Epithelial cell of esophagus (primary cell): ENCODE measurements at regions not wholly inside any gene's neighbourhood (a gene's known extent, or its start where the extent isn't known, plus 50 kb on each side); places are given as distances from the start of the nearest gene placed in this dataset.
"Not testable (repeated sequence)": the region's sequence is repeated elsewhere in the genome, so short reads cannot be mapped to it uniquely, and the experiment has no call there.

Experiments used
- DNase-seq: peaks from one replicate; pipeline ENCODE4 v3.0.0; 2010; ENCODE audit warnings: low read depth
- H3K4me3 ChIP-seq: 2 replicates; pipeline ENCODE4 v1.5.1; 2011; ENCODE audit warnings: mild to moderate bottlenecking, low read length, control low read depth
- TF ChIP-seq, protein P1 (sequence below): IDR thresholded peaks from 2 replicates; pipeline ENCODE4 v1.5.1; 2011; ENCODE audit warnings: low read depth, mild to moderate bottlenecking, low read length, control low read depth, inconsistent platforms; ENCODE audit not compliant: insufficient read depth; ENCODE audit errors: missing control alignments

DNA sequence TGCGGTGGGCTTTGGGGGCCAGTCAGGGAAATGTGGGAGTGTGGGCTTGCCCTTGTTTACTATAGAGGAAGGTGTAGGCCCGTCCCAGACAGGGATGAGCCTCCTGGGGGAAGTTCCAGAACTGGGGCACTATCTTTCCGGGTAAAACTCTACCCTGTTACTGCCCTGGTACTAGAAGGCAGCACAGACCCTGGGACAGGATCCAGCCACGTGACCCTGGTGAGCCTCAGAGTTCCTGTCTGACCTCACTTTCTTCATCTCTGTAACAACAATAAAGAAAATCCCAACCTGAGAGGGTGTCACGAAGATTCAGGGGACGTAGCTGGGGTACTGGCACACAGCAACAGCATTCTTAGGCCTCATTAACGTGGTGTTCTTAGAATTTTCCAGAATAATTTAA is 239.6 kb upstream of the FOXF1 start:
- TF ChIP-seq, protein P1, sequence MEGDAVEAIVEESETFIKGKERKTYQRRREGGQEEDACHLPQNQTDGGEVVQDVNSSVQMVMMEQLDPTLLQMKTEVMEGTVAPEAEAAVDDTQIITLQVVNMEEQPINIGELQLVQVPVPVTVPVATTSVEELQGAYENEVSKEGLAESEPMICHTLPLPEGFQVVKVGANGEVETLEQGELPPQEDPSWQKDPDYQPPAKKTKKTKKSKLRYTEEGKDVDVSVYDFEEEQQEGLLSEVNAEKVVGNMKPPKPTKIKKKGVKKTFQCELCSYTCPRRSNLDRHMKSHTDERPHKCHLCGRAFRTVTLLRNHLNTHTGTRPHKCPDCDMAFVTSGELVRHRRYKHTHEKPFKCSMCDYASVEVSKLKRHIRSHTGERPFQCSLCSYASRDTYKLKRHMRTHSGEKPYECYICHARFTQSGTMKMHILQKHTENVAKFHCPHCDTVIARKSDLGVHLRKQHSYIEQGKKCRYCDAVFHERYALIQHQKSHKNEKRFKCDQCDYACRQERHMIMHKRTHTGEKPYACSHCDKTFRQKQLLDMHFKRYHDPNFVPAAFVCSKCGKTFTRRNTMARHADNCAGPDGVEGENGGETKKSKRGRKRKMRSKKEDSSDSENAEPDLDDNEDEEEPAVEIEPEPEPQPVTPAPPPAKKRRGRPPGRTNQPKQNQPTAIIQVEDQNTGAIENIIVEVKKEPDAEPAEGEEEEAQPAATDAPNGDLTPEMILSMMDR: no peak
- no peak for DNase-seq
- no peak overlapping the region for H3K4me3 ChIP-seq

DNA sequence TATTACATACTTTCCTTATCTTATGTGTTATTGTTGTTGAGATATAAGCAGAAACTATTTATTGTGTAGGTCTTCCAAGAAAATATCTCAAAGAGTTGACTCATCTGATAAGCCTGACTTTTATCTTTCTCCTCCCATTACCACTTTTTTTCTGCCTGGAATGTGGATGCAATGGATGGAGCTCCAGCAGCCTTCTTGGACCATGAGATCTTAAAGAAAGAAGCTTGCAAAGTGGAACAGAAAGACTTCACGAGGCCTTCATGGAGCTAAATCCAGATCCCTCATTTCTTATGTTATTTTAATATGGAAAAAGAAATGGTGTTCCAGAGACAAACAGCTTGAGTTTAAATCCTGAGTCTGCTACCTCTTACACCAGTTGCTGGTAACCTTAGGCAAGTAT is 237.6 kb upstream of the FOXF1 start:
- H3K4me3 ChIP-seq: no peak overlapping the region
- TF ChIP-seq, protein P1: no peak
- no peak for DNase-seq

DNA sequence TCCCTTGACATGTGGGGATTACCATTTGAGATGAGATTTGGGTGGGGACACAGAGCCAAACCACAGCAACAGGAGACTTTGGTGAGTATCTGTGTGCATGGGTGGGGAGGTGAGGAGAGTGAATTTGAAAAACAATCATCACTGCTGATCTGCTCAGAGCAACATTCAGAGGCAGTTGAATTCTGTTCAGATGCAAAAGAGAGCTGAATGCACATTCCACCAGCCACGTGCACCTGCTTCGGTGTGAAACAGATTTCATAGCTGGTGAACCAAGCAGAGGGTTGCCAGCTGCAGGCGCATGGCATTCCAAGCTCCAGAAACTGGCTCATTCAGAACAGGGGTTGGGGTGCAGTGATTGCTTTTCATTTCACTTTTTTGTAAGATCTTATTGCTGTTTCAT is 233.1 kb upstream of the FOXF1 start:
- no peak overlapping the region for H3K4me3 ChIP-seq
- no peak for DNase-seq
- TF ChIP-seq, protein P1: no peak

DNA sequence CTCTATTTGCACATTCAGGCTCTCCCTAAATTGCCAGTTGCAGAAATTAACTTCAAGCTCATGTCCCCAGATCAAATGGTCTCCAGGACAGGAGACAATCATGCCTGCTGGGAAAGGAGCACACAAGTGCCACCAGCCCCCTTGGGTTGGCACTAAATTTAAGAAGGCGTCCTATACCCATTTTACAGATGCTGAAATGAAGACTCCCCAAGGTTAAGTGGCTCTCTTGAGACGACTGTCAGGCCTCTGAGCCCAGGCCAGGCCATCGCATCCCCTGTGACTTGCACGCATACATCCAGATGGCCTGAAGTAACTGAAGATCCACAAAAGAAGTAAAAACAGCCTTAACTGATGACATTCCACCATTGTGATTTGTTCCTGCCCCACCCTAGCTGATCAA is 232.5 kb upstream of the FOXF1 start:
- DNase-seq, H3K4me3 ChIP-seq: not testable (repeated sequence)

DNA sequence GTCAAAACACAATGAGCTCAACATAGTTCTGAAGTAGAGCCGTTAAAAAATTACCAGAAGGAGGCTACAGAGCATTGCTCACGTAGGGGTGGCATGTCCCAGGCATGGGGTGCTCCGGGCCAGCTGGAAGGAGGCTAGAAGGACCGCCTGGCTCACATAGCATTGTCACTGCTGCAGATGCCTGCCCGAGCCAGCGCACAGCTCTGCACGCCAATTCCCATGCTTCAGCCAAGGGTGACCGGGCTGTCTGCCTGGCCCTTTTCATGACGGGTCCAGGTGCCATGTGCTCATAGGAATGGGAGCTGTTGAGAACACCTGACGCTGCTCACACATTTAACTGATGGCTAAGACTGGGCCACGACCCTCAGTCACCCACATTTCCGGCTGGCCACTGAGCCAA is 228.9 kb upstream of the FOXF1 start:
- TF ChIP-seq, protein P1: no peak
- no peak for DNase-seq
- no peak overlapping the region for H3K4me3 ChIP-seq

DNA sequence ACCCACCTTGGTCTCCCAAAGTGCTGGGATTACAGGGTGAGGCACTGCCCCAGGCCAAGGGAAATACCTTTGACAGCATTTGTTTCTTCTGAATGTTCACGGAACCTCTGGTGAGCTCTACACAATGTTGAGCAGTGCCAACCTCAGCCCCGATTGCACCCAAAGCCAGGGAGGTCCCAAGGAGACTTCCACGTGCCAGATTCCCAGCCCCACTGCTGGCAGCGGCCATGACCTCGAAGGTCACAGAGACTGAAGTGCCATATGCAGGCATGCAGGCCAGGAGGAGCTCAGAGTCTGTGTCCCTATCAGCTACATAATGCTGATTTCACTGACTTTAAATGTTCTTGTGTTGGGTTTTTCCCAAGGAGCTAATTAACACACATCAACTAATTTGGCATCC is 226.4 kb upstream of the FOXF1 start:
- TF ChIP-seq, protein P1: no peak
- no peak for DNase-seq
- H3K4me3 ChIP-seq: no peak overlapping the region

DNA sequence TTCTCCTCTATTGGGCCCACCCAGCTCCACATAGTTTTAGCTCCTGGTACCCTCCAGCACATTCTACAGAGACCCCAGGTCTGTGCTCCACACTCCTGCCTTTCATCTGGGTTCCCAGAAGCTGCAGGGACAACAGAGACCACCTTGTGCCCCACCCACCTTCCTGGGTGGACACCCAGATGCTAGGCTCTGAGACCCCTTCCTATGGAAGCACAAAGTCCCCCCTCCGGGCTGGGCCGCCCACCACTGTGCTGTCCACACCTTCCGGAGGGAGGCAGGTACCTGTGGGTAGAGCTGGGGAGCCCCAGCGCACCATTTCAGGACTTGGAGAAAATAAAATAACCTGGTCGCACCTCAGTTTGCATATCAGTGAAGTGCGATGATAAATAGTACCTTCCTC is 224.9 kb upstream of the FOXF1 start:
- no peak for DNase-seq
- no peak overlapping the region for H3K4me3 ChIP-seq
- TF ChIP-seq, protein P1: no peak
